Keratinocyte (primary cell): ENCODE measurements at regions not wholly inside any gene's neighbourhood (a gene's known extent, or its start where the extent isn't known, plus 50 kb on each side); places are given as distances from the start of the nearest gene placed in this dataset.
A peak's percentile ranks its signal among the peaks of the same experiment; 100 is the strongest.

ENCODE experiments used
- DNase-seq: peaks from one replicate; pipeline ENCODE4 v3.0.0-alpha.2; 2011; ENCODE audit warnings: low read depth, missing footprints, low spot score
- FAIRE-seq: peaks from 2 replicates; lab custom pipeline; 2011; peaks lifted over from hg19 to GRCh38; lab: Jason Lieb, UNC
- H2AFZ ChIP-seq: 2 replicates; pipeline ENCODE4 v1.6.0; 2012; ENCODE audit warnings: low read length, control low read depth, inconsistent platforms; ENCODE audit not compliant: control insufficient read depth
- H3K27ac ChIP-seq: 2 replicates; pipeline ENCODE4 v1.5.1; 2011; ENCODE audit warnings: low read length; ENCODE audit not compliant: control insufficient read depth, insufficient read depth
- H3K27me3 ChIP-seq: 3 replicates; pipeline ENCODE4 v1.6.0; 2011; ENCODE audit warnings: low read length; ENCODE audit not compliant: control insufficient read depth, insufficient read depth; ENCODE audit errors: extremely low read depth
- H3K36me3 ChIP-seq, 2 experiments: 2 replicates in 1 of 2; 3 replicates in 1 of 2; pipeline ENCODE4 v1.5.1; 2011; ENCODE audit warnings: low read length in 2 of 2, mild to moderate bottlenecking in 1 of 2; ENCODE audit not compliant: control insufficient read depth in 2 of 2, insufficient read depth in 2 of 2; ENCODE audit errors: extremely low read depth in 1 of 2
- H3K4me1 ChIP-seq: 3 replicates; pipeline ENCODE4 v1.5.1; 2011; ENCODE audit warnings: low read length; ENCODE audit not compliant: control insufficient read depth, insufficient read depth; ENCODE audit errors: extremely low read depth
- H3K4me2 ChIP-seq: 3 replicates; pipeline ENCODE4 v1.6.0; 2011; ENCODE audit warnings: low read depth, low read length; ENCODE audit not compliant: control insufficient read depth, insufficient read depth; ENCODE audit errors: extremely low read depth
- H3K4me3 ChIP-seq, 3 experiments: fragments of 200-600 bp in 1 of 3; sonication (generic) in 1 of 3; 2 replicates in 2 of 3; 3 replicates in 1 of 3; pipeline ENCODE4 v1.5.1; 2011 to 2016; ENCODE audit warnings: low read length in 3 of 3, mild to moderate bottlenecking in 3 of 3, control low read depth in 2 of 3, inconsistent platforms in 1 of 3, low read depth in 1 of 3, mixed read lengths in 1 of 3, mixed run types in 1 of 3, moderate library complexity in 1 of 3; ENCODE audit not compliant: control insufficient read depth in 2 of 3, insufficient read depth in 2 of 3; ENCODE audit errors: extremely low read depth in 1 of 3
- H3K79me2 ChIP-seq: 2 replicates; pipeline ENCODE4 v1.6.0; 2012; ENCODE audit warnings: low read length; ENCODE audit not compliant: control insufficient read depth, insufficient read depth
- H3K9ac ChIP-seq: 3 replicates; pipeline ENCODE4 v1.6.0; 2011; ENCODE audit warnings: low read length; ENCODE audit not compliant: control insufficient read depth, insufficient read depth; ENCODE audit errors: extremely low read depth
- H3K9me1 ChIP-seq: 3 replicates; pipeline ENCODE4 v1.6.0; 2011; ENCODE audit warnings: low read length; ENCODE audit not compliant: control insufficient read depth, insufficient read depth; ENCODE audit errors: extremely low read depth
- H3K9me3 ChIP-seq: 2 replicates; pipeline ENCODE4 v1.5.1; 2012; ENCODE audit warnings: low read depth, low read length; ENCODE audit not compliant: control insufficient read depth
- H4K20me1 ChIP-seq: 3 replicates; pipeline ENCODE4 v1.6.0; 2011; ENCODE audit warnings: low read length; ENCODE audit not compliant: control insufficient read depth, insufficient read depth; ENCODE audit errors: extremely low read depth
- CTCF ChIP-seq, 3 experiments: IDR thresholded peaks in 1 of 3; conservative IDR thresholded peaks in 1 of 3; optimal IDR thresholded peaks in 1 of 3; 2 replicates in 2 of 3; 3 replicates in 1 of 3; pipeline versions ENCODE3 to v1.5.1; 2011; ENCODE audit warnings: low read length in 3 of 3, mild to moderate bottlenecking in 3 of 3, moderate library complexity in 2 of 3, control low read depth in 1 of 3, inconsistent platforms in 1 of 3; ENCODE audit not compliant: insufficient read depth in 2 of 3; ENCODE audit errors: extremely low read depth in 1 of 3
- EZH2 ChIP-seq: IDR thresholded peaks from one replicate; pipeline ENCODE4 v1.6.1; 2012; ENCODE audit warnings: inconsistent platforms, mild to moderate bottlenecking, low read length, moderate library complexity
- dilution Hi-C: fragments of 300-500 bp; cut with MboI; formaldehyde crosslinking; loops from one replicate; pipeline ENCODE4 v1.7.0; 2020; ENCODE audit warnings: low sequenced_read_pairs; ENCODE audit not compliant: extremely low pct_ligation_motif_present
- small RNA-seq, 3 experiments: library from RNA; depleted of rRNA; stranded (forward); fragments of <200 nt; gene quantifications; one replicate each; pipeline ENCODE3, GENCODE V24; 2012; ENCODE audit warnings: low read depth in 3 of 3, low replicate concordance in 1 of 3; ENCODE audit not compliant: insufficient read length in 3 of 3

- Histone ChIP-seq H3K4me2 (no peak overlapping the region), H3K79me2 (no peaks in the 10 kb centered on the region), H3K27ac (no peak overlapping the region), H2AFZ (no peak overlapping the region), H3K9ac (no peak overlapping the region), H3K4me1 (no peaks in the 10 kb centered on the region), H3K9me3 (no peaks in the 10 kb centered on the region), H3K4me3 (no peak overlapping the region), H4K20me1 (no peaks in the 10 kb centered on the region), H3K27me3 (no peaks in the 10 kb centered on the region), H3K36me3 (no peaks in the 10 kb centered on the region), H3K9me1 (no peaks in the 10 kb centered on the region)
- no peak for TF ChIP-seq EZH2
- TF ChIP-seq CTCF (optimal IDR thresholded peaks at IDR 0.05 in 1 of 3, IDR thresholded peaks at IDR 0.05 in 1 of 3, conservative IDR thresholded peaks at IDR 0.05 in 1 of 3; ENCODE audit: extremely low read depth in 1 of 3, insufficient read depth in 2 of 3, low read length in 3 of 3), result no peak
- no peak for DNase-seq
- FAIRE-seq, result peak; percentile 81
- dilution Hi-C loops, result no loop called here
These were observed 50.3 kb upstream of the OGFRL1 start for GRCh38 chr6:71238351-71238750.

Small RNAs in the stretch of these regions (small RNA-seq; reads per million reads assigned to genes)
- gene RF00012, result 0 reads per million in 3 experiments
- 0 reads per million in 3 experiments for gene RNU6-411P
